ENCODE measurements at regions not wholly inside any gene's neighbourhood (a gene's known extent, or its start where the extent isn't known, plus 50 kb on each side); places are given as distances from the start of the nearest gene placed in this dataset.

DNA sequence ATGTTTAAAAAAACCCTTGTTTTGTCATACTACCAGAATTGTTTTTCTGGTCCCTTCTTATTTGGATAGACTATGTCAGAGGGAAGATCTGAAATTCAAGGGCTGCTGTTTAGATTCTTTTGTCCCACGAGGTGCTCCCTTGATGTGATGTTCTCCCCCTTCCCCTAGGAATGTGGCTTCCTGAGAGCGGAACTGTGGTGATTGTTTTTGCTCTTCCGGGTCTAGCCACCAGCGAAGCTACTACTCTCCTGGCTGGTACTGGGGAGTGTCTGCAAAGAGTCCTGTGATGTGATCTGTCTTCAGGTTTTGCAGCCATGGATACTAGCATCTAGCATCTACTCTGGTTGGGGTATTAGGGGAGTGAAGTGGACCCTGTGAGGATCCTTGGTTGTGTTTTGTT lies 271.1 kb downstream of the DCAF12L2 start:
- TF ChIP-seq CTCF (IDR thresholded peaks at IDR 0.05) = no peak
- no peak for TF ChIP-seq POLR2A (IDR thresholded peaks at IDR 0.05)
- TF ChIP-seq POLR2AphosphoS5 (IDR thresholded peaks at IDR 0.05) = no peak
